HEK293 (cell line): ENCODE measurements at regions not wholly inside any gene's neighbourhood (a gene's known extent, or its start where the extent isn't known, plus 50 kb on each side); places are given as distances from the start of the nearest gene placed in this dataset.

Source experiments
- CTCF ChIA-PET: fragments of 350-600 bp; formaldehyde crosslinking; extraction: SDS; loops from one replicate; lab custom pipeline; 2021; ENCODE audit warnings: antibody characterized with exemption; lab: Yijun Ruan, JAX
- POLR2A ChIA-PET: fragments of 300-600 bp; formaldehyde crosslinking; extraction: SDS; loops from one replicate; lab custom pipeline; 2020; ENCODE audit warnings: antibody characterized with exemption, inconsistent platforms; lab: Yijun Ruan, JAX
- H3K27ac ChIP-seq: fragments of 200-500 bp; sonication (Bioruptor generic); 2 replicates; pipeline ENCODE4 v1.5.1; 2014; ENCODE audit warnings: low read depth, low read length, control low read depth, inconsistent platforms; ENCODE audit errors: extremely low read depth
- H3K36me3 ChIP-seq, 2 experiments: fragments of 200-500 bp in 1 of 2; sonication (Bioruptor generic) in 1 of 2; 1 replicate in 1 of 2; 2 replicates in 1 of 2; pipeline ENCODE4 v1.5.1; 2014 to 2017; ENCODE audit warnings: inconsistent platforms in 2 of 2, low read length in 2 of 2; ENCODE audit not compliant: control insufficient read depth in 2 of 2, insufficient read depth in 1 of 2
- H3K4me1 ChIP-seq: fragments of 200-500 bp; sonication (Bioruptor generic); 2 replicates; pipeline ENCODE4 v1.5.1; 2014; ENCODE audit warnings: mild to moderate bottlenecking, low read length, inconsistent platforms; ENCODE audit not compliant: control insufficient read depth, insufficient read depth
- H3K4me3 ChIP-seq: 2 replicates; pipeline ENCODE4 v1.5.1; 2011; ENCODE audit warnings: low read depth, mild to moderate bottlenecking, control low read depth, low read length, moderate library complexity
- H3K9me3 ChIP-seq: fragments of 200-500 bp; sonication (Bioruptor generic); 2 replicates; pipeline ENCODE4 v1.5.1; 2014; ENCODE audit warnings: low read depth, low read length, inconsistent platforms; ENCODE audit not compliant: control insufficient read depth, insufficient read depth
- KLF16 ChIP-seq: fragments of 450-650 bp; formaldehyde crosslinking; IDR thresholded peaks from 2 replicates; pipeline ENCODE4 v1.5.1; 2017; ENCODE audit warnings: missing biosample characterization, missing genetic modification characterization
- MEIS1 ChIP-seq: sonication (generic); formaldehyde crosslinking; IDR thresholded peaks from 2 replicates; pipeline ENCODE4 v1.8.1; 2022; ENCODE audit warnings: missing genetic modification reagents, mild to moderate bottlenecking, borderline replicate concordance
- RBAK ChIP-seq: fragments of 450-650 bp; formaldehyde crosslinking; IDR thresholded peaks from 2 replicates; pipeline ENCODE4 v1.5.1; 2016; ENCODE audit warnings: missing biosample characterization, missing genetic modification characterization
- SETDB1 ChIP-seq: IDR thresholded peaks from one replicate; pipeline ENCODE4 v1.6.1; 2017; ENCODE audit warnings: mild to moderate bottlenecking, low read length, moderate library complexity, mixed read lengths; ENCODE audit not compliant: insufficient read length
- ZNF133 ChIP-seq: fragments of 450-650 bp; formaldehyde crosslinking; IDR thresholded peaks from 2 replicates; pipeline ENCODE4 v1.5.1; 2016; ENCODE audit warnings: missing biosample characterization, missing genetic modification characterization
- ZNF138 ChIP-seq: fragments of 450-650 bp; formaldehyde crosslinking; IDR thresholded peaks from 2 replicates; pipeline ENCODE4 v1.5.1; 2016; ENCODE audit warnings: missing biosample characterization, missing genetic modification characterization, borderline replicate concordance
- ZNF146 ChIP-seq: fragments of 450-650 bp; formaldehyde crosslinking; IDR thresholded peaks from 2 replicates; pipeline ENCODE4 v1.5.1; 2016; ENCODE audit warnings: missing biosample characterization, missing genetic modification characterization
- ZNF211 ChIP-seq: fragments of 450-650 bp; formaldehyde crosslinking; IDR thresholded peaks from 2 replicates; pipeline ENCODE4 v1.5.1; 2016; ENCODE audit warnings: low read depth, missing biosample characterization, missing genetic modification characterization
- ZNF658 ChIP-seq: fragments of 450-650 bp; formaldehyde crosslinking; IDR thresholded peaks from 2 replicates; pipeline ENCODE4; 2016; ENCODE audit warnings: missing biosample characterization, missing genetic modification characterization
- ZNF677 ChIP-seq: fragments of 450-650 bp; IDR thresholded peaks from 2 replicates; pipeline ENCODE4 v1.5.0; 2018; ENCODE audit warnings: missing biosample characterization, mild to moderate bottlenecking, missing genetic modification characterization, moderate library complexity
- ZNF776 ChIP-seq: fragments of 450-650 bp; formaldehyde crosslinking; IDR thresholded peaks from 2 replicates; pipeline ENCODE4 v1.5.0; 2017; ENCODE audit warnings: missing biosample characterization, missing genetic modification characterization, borderline replicate concordance
- ZNF792 ChIP-seq: fragments of 450-650 bp; formaldehyde crosslinking; IDR thresholded peaks from 2 replicates; pipeline ENCODE4 v1.5.1; 2016; ENCODE audit warnings: missing biosample characterization, missing genetic modification characterization
- TF ChIP-seq, protein P1 (sequence below): fragments of 450-650 bp; formaldehyde crosslinking; IDR thresholded peaks from 2 replicates; pipeline ENCODE4 v1.5.1; 2016; ENCODE audit warnings: missing biosample characterization, missing genetic modification characterization
- TF ChIP-seq, protein P2 (sequence below): fragments of 450-650 bp; IDR thresholded peaks from 2 replicates; pipeline ENCODE4 v1.5.1; 2018; ENCODE audit warnings: missing biosample characterization, mild to moderate bottlenecking, missing genetic modification characterization
- TF ChIP-seq, protein P3 (sequence below): fragments of 450-650 bp; formaldehyde crosslinking; IDR thresholded peaks from 2 replicates; pipeline ENCODE4 v1.5.1; 2016; ENCODE audit warnings: missing biosample characterization, missing genetic modification characterization
- TF ChIP-seq, protein P4 (sequence below): fragments of 450-650 bp; formaldehyde crosslinking; IDR thresholded peaks from 2 replicates; pipeline ENCODE4 v1.5.1; 2016; ENCODE audit warnings: missing biosample characterization, missing genetic modification characterization, low read depth
- TF ChIP-seq, protein P5 (sequence below): fragments of 450-650 bp; formaldehyde crosslinking; IDR thresholded peaks from 2 replicates; pipeline ENCODE4 v1.5.1; 2016; ENCODE audit warnings: missing biosample characterization, missing genetic modification characterization
- TF ChIP-seq, protein P6 (sequence below): fragments of 450-650 bp; formaldehyde crosslinking; IDR thresholded peaks from 2 replicates; pipeline ENCODE4 v1.5.0; 2017; ENCODE audit warnings: missing biosample characterization, missing genetic modification characterization, borderline replicate concordance

DNA sequence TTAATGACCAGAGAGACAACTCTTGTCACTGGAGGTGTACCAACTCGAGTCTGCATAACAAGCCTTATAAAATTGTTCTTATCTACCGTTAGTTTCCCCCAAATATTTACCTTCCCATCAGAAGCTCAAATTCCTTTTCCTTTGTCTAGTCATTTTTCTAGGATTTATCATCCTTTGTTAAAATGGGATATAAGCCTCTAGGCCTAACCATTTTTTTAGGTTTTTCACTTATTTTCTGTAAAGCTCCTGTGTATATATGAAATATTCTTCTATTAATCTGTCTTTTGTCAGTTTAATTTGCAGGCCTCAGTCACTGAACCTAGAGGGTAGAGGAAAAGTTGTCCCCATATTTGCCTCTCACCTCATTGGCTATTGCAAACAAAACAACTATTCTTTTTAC is 99.6 kb upstream of the TNFAIP3 start:
- Histone ChIP-seq H3K4me1 (no peaks in the 10 kb centered on the region), H3K27ac (no peak overlapping the region), H3K36me3 (no peaks in the 10 kb centered on the region)
- CTCF ChIA-PET = interaction anchor here (1.0 to 1.3 kb wide), 2 partner anchors 61 to 133 kb away, joined by 3 to 4 read pairs; no protein-coding TSS in a partner anchor
- TF ChIP-seq SETDB1 = peak; percentile 26
- TF ChIP-seq, protein P1, sequence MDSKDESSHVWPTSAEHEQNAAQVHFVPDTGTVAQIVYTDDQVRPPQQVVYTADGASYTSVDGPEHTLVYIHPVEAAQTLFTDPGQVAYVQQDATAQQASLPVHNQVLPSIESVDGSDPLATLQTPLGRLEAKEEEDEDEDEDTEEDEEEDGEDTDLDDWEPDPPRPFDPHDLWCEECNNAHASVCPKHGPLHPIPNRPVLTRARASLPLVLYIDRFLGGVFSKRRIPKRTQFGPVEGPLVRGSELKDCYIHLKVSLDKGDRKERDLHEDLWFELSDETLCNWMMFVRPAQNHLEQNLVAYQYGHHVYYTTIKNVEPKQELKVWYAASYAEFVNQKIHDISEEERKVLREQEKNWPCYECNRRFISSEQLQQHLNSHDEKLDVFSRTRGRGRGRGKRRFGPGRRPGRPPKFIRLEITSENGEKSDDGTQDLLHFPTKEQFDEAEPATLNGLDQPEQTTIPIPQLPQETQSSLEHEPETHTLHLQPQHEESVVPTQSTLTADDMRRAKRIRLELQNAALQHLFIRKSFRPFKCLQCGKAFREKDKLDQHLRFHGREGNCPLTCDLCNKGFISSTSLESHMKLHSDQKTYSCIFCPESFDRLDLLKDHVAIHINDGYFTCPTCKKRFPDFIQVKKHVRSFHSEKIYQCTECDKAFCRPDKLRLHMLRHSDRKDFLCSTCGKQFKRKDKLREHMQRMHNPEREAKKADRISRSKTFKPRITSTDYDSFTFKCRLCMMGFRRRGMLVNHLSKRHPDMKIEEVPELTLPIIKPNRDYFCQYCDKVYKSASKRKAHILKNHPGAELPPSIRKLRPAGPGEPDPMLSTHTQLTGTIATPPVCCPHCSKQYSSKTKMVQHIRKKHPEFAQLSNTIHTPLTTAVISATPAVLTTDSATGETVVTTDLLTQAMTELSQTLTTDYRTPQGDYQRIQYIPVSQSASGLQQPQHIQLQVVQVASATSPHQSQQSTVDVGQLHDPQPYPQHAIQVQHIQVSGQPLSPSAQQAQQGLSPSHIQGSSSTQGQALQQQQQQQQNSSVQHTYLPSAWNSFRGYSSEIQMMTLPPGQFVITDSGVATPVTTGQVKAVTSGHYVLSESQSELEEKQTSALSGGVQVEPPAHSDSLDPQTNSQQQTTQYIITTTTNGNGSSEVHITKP = no peak
- TF ChIP-seq, protein P2, sequence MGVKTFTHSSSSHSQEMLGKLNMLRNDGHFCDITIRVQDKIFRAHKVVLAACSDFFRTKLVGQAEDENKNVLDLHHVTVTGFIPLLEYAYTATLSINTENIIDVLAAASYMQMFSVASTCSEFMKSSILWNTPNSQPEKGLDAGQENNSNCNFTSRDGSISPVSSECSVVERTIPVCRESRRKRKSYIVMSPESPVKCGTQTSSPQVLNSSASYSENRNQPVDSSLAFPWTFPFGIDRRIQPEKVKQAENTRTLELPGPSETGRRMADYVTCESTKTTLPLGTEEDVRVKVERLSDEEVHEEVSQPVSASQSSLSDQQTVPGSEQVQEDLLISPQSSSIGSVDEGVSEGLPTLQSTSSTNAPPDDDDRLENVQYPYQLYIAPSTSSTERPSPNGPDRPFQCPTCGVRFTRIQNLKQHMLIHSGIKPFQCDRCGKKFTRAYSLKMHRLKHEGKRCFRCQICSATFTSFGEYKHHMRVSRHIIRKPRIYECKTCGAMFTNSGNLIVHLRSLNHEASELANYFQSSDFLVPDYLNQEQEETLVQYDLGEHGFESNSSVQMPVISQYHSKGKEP = no peak
- TF ChIP-seq ZNF211 (tag by site-specific recombination) = peak; percentile 89
- no peak for TF ChIP-seq ZNF658 (tag by site-specific recombination)
- TF ChIP-seq ZNF133 (tag by site-specific recombination) = no peak
- TF ChIP-seq, protein P3, sequence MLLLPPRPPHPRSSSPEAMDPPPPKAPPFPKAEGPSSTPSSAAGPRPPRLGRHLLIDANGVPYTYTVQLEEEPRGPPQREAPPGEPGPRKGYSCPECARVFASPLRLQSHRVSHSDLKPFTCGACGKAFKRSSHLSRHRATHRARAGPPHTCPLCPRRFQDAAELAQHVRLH (tag by site-specific recombination) = no peak
- TF ChIP-seq, protein P4, sequence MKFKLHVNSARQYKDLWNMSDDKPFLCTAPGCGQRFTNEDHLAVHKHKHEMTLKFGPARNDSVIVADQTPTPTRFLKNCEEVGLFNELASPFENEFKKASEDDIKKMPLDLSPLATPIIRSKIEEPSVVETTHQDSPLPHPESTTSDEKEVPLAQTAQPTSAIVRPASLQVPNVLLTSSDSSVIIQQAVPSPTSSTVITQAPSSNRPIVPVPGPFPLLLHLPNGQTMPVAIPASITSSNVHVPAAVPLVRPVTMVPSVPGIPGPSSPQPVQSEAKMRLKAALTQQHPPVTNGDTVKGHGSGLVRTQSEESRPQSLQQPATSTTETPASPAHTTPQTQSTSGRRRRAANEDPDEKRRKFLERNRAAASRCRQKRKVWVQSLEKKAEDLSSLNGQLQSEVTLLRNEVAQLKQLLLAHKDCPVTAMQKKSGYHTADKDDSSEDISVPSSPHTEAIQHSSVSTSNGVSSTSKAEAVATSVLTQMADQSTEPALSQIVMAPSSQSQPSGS (tag by site-specific recombination) = no peak
- TF ChIP-seq, protein P5, sequence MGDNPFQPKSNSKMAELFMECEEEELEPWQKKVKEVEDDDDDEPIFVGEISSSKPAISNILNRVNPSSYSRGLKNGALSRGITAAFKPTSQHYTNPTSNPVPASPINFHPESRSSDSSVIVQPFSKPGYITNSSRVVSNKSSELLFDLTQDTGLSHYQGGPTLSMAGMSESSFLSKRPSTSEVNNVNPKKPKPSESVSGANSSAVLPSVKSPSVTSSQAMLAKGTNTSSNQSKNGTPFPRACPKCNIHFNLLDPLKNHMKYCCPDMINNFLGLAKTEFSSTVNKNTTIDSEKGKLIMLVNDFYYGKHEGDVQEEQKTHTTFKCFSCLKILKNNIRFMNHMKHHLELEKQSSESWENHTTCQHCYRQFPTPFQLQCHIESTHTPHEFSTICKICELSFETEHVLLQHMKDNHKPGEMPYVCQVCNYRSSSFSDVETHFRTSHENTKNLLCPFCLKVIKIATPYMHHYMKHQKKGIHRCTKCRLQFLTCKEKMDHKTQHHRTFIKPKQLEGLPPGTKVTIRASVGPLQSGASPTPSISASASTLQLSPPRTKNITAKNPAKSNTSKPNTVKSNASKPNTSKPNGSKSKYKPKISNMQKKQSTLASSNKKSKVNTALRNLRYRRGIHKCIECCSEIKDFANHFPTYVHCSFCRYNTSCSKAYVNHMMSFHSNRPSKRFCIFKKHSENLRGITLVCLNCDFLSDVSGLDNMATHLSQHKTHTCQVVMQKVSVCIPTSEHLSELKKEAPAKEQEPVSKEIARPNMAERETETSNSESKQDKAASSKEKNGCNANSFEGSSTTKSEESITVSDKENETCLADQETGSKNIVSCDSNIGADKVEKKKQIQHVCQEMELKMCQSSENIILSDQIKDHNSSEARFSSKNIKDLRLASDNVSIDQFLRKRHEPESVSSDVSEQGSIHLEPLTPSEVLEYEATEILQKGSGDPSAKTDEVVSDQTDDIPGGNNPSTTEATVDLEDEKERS = no peak
- TF ChIP-seq, all 188 proteins: peak for 2
- H3K9me3 ChIP-seq = no peaks in the 10 kb centered on the region
- no peak overlapping the region for H3K4me3 ChIP-seq
- POLR2A ChIA-PET = no interaction called here

DNA sequence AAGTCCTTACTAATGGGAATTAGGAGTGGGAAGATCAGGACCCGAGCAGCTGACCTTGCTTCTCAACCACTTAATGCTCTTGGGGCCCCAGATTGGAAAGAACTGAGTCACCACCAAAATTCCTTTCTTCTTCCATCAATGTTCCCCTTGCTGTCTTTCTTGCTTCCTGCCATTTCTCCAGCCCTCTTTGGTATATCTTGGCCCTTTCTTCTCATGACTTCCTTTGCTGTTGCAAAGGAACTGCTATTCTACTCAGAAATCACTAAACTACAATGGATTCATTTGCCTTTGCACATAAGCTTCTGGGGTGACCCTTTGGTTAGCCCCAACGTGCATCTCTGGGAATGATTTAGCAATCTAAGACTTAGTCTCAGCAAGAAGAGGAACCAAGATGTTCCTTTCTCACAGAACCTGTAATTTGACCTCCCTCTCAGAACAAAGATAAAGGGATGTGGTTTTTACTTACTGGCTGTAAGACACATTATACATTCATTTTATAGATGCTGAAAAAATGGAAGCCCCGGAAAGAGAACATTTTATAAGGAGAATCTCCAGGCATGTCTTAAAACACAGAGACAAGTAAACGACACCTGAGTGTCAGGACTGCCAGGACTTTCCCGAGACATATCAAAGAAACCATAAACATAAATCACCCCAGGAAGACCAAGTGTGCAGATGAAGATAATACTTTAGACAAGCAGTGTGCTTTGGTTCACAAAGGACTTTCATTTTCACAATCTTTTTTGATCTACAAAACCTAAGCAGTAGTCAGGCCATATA is 99.0 kb upstream of the TNFAIP3 start:
- Histone ChIP-seq H3K27ac (no peak overlapping the region), H3K4me3 (no peak overlapping the region), H3K9me3 (no peaks in the 10 kb centered on the region), H3K36me3 (no peaks in the 10 kb centered on the region), H3K4me1 (no peaks in the 10 kb centered on the region)
- POLR2A ChIA-PET = no interaction called here
- CTCF ChIA-PET = interaction anchor here (1.3 kb wide), 1 partner anchor 62 kb away, joined by 4 read pairs; no protein-coding TSS in a partner anchor
- TF ChIP-seq RBAK (tag by site-specific recombination) (no peak), ZNF677 (tag by site-specific recombination) (no peak), ZNF138 (tag by site-specific recombination) (no peak), ZNF146 (no peak), ZNF776 (tag by site-specific recombination) (no peak), MEIS1 (CRISPR knock-in tag) (no peak), ZNF792 (no peak), KLF16 (tag by site-specific recombination) (no peak)
- TF ChIP-seq, protein P3 (tag by site-specific recombination) = no peak
- TF ChIP-seq, protein P6, sequence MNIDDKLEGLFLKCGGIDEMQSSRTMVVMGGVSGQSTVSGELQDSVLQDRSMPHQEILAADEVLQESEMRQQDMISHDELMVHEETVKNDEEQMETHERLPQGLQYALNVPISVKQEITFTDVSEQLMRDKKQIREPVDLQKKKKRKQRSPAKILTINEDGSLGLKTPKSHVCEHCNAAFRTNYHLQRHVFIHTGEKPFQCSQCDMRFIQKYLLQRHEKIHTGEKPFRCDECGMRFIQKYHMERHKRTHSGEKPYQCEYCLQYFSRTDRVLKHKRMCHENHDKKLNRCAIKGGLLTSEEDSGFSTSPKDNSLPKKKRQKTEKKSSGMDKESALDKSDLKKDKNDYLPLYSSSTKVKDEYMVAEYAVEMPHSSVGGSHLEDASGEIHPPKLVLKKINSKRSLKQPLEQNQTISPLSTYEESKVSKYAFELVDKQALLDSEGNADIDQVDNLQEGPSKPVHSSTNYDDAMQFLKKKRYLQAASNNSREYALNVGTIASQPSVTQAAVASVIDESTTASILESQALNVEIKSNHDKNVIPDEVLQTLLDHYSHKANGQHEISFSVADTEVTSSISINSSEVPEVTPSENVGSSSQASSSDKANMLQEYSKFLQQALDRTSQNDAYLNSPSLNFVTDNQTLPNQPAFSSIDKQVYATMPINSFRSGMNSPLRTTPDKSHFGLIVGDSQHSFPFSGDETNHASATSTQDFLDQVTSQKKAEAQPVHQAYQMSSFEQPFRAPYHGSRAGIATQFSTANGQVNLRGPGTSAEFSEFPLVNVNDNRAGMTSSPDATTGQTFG = no peak
